HUES64 (cell line): ENCODE measurements at regions not wholly inside any gene's neighbourhood (a gene's known extent, or its start where the extent isn't known, plus 50 kb on each side); places are given as distances from the start of the nearest gene placed in this dataset.
A peak's percentile ranks its signal among the peaks of the same experiment; 100 is the strongest.
"Not testable (repeated sequence)": the region's sequence is repeated elsewhere in the genome, so short reads cannot be mapped to it uniquely, and the experiment has no call there.

Source experiments
- H3K27ac ChIP-seq: 2 replicates; pipeline ENCODE4 v1.7.0; 2013; ENCODE audit warnings: low read depth, low read length, inconsistent platforms
- H3K27me3 ChIP-seq: 2 replicates; pipeline ENCODE4 v1.6.1; 2013; ENCODE audit warnings: mild to moderate bottlenecking, low read length; ENCODE audit not compliant: insufficient read depth
- H3K36me3 ChIP-seq: 2 replicates; pipeline ENCODE4 v1.6.1; 2013; ENCODE audit warnings: mild to moderate bottlenecking, low read length; ENCODE audit not compliant: insufficient read depth
- H3K4me1 ChIP-seq: 2 replicates; pipeline ENCODE4 v1.6.1; 2013; ENCODE audit warnings: mild to moderate bottlenecking, low read length, moderate library complexity; ENCODE audit not compliant: insufficient read depth
- H3K4me3 ChIP-seq: 2 replicates; pipeline ENCODE4 v1.5.1; 2013; ENCODE audit warnings: mild to moderate bottlenecking, low read length, moderate library complexity
- H3K9ac ChIP-seq: 2 replicates; pipeline ENCODE4 v1.6.1; 2013; ENCODE audit warnings: mild to moderate bottlenecking, low read depth, low read length
- H3K9me3 ChIP-seq: 2 replicates; pipeline ENCODE4 v1.6.1; 2013; ENCODE audit warnings: low read depth, low read length; ENCODE audit not compliant: insufficient read depth
- WGBS: fragments of 150-250, 120-280 bp; methylation state at CpG from one replicate; pipeline ENCODE4 v1.1.7; 2013; ENCODE audit warnings: missing lambda C conversion rate; 5-methylcytosine and 5-hydroxymethylcytosine counted together

GRCh38 chr18:29730073-29730472 is 1312.5 kb downstream of the DSC3 start:
- H3K4me3 ChIP-seq: no peak overlapping the region
- WGBS: 91% methylated on average over 4 of the region's 4 CpGs

GRCh38 chr18:29726646-29727045 is 1315.9 kb downstream of the DSC3 start:
- no peaks in the 10 kb centered on the region for H3K27me3 ChIP-seq
- H3K27ac ChIP-seq: no peak overlapping the region
- H3K4me1 ChIP-seq: peaks cover 8% of the 10 kb centered on the region; the same call in 1 of the 2 replicates
- no peak overlapping the region for H3K9ac ChIP-seq
- H3K36me3 ChIP-seq: no peaks in the 10 kb centered on the region
- 0 out of 2 replicates have a peak, but pooled peaks cover 5% of the 10 kb centered on the region for H3K9me3 ChIP-seq
- no peak overlapping the region for H3K4me3 ChIP-seq
- WGBS: 21% methylated on average over 1 of the region's 2 CpGs

More at GRCh38 chr18:29730073-29730472, 1312.5 kb downstream of the DSC3 start:
- Histone ChIP-seq H3K9ac (no peak overlapping the region), H3K36me3 (no peaks in the 10 kb centered on the region), H3K27me3 (no peaks in the 10 kb centered on the region), H3K4me1 (peaks cover 8% of the 10 kb centered on the region; the same call in 1 of the 2 replicates), H3K9me3 (no peaks in the 10 kb centered on the region), H3K27ac (no peak overlapping the region)

GRCh38 chr18:29723486-29723885 is 1319.1 kb downstream of the DSC3 start:
- not testable (repeated sequence) for H3K9me3 ChIP-seq, H3K27me3 ChIP-seq, H3K36me3 ChIP-seq, H3K9ac ChIP-seq, H3K4me1 ChIP-seq, H3K27ac ChIP-seq, H3K4me3 ChIP-seq
- 94% methylated on average over 16 of the region's 21 CpGs for WGBS

- H3K27ac ChIP-seq, H3K27me3 ChIP-seq, H3K9me3 ChIP-seq, H3K9ac ChIP-seq, H3K4me3 ChIP-seq, H3K36me3 ChIP-seq: not testable (repeated sequence)
- 94% methylated on average over 8 of the region's 8 CpGs for WGBS
- H3K4me1 ChIP-seq: peaks cover 15% of the 10 kb centered on the region; the same call in 1 of the 2 replicates
These were observed 1326.6 kb downstream of the DSC3 start for GRCh38 chr18:29715960-29716359.

- peaks cover 15% of the 10 kb centered on the region; the same call in 1 of the 2 replicates for H3K4me1 ChIP-seq
- H3K27me3 ChIP-seq: no peaks in the 10 kb centered on the region
- H3K36me3 ChIP-seq: no peaks in the 10 kb centered on the region
- H3K27ac ChIP-seq: peak overlapping the region; percentile 79; the same call in 1 of the 2 replicates
- no peak overlapping the region for H3K4me3 ChIP-seq
- H3K9ac ChIP-seq: no peak overlapping the region
- 93% methylated on average over 5 of the region's 5 CpGs for WGBS
- no peaks in the 10 kb centered on the region for H3K9me3 ChIP-seq
These were observed 1329.8 kb downstream of the DSC3 start for GRCh38 chr18:29712785-29713184.

GRCh38 chr18:29711932-29712331 is 1330.6 kb downstream of the DSC3 start:
- Histone ChIP-seq H3K9ac (no peak overlapping the region), H3K4me1 (peaks cover 15% of the 10 kb centered on the region; the same call in 1 of the 2 replicates), H3K27ac (peak overlapping the region; percentile 79), H3K27me3 (no peaks in the 10 kb centered on the region), H3K9me3 (no peaks in the 10 kb centered on the region), H3K4me3 (no peak overlapping the region), H3K36me3 (no peaks in the 10 kb centered on the region)
- WGBS: 78% methylated on average over 8 of the region's 8 CpGs

- no peak overlapping the region for H3K4me3 ChIP-seq
- 98% methylated on average over 1 of the region's 1 CpG for WGBS
- no peaks in the 10 kb centered on the region for H3K9me3 ChIP-seq
- no peaks in the 10 kb centered on the region for H3K27me3 ChIP-seq
- no peak overlapping the region for H3K9ac ChIP-seq
- no peak overlapping the region for H3K27ac ChIP-seq
- H3K4me1 ChIP-seq: no peaks in the 10 kb centered on the region
- H3K36me3 ChIP-seq: no peaks in the 10 kb centered on the region
These were observed 1349.2 kb downstream of the DSC3 start for GRCh38 chr18:29693334-29693733.

GRCh38 chr18:29681578-29681977 is 1361.0 kb downstream of the DSC3 start:
- Histone ChIP-seq H3K9ac (no peak overlapping the region), H3K4me3 (no peak overlapping the region), H3K9me3 (0 out of 2 replicates have a peak, but pooled peaks cover 4% of the 10 kb centered on the region), H3K27ac (no peak overlapping the region), H3K27me3 (no peaks in the 10 kb centered on the region), H3K4me1 (no peaks in the 10 kb centered on the region), H3K36me3 (no peaks in the 10 kb centered on the region)
- WGBS: 94% methylated on average over 4 of the region's 4 CpGs

GRCh38 chr18:29664278-29665036 is 1378.1 kb downstream of the DSC3 start:
- Histone ChIP-seq H3K36me3 (no peaks in the 10 kb centered on the region), H3K4me1 (no peaks in the 10 kb centered on the region), H3K9ac (no peak overlapping the region), H3K4me3 (no peak overlapping the region), H3K9me3 (no peaks in the 10 kb centered on the region), H3K27ac (no peak overlapping the region), H3K27me3 (no peaks in the 10 kb centered on the region)
- no CpG with 5 or more reads among the region's 4 CpGs for WGBS

GRCh38 chr18:29661924-29662323 is 1380.6 kb downstream of the DSC3 start:
- Histone ChIP-seq H3K27ac (no peak overlapping the region), H3K9me3 (no peaks in the 10 kb centered on the region), H3K36me3 (no peaks in the 10 kb centered on the region), H3K4me1 (no peaks in the 10 kb centered on the region), H3K9ac (no peak overlapping the region), H3K27me3 (no peaks in the 10 kb centered on the region), H3K4me3 (no peak overlapping the region)
- 89% methylated on average over 1 of the region's 3 CpGs for WGBS

- H3K9ac ChIP-seq: no peak overlapping the region
- WGBS: 97% methylated on average over 1 of the region's 1 CpG
- H3K4me1 ChIP-seq: no peaks in the 10 kb centered on the region
- no peak overlapping the region for H3K4me3 ChIP-seq
- no peaks in the 10 kb centered on the region for H3K27me3 ChIP-seq
- no peaks in the 10 kb centered on the region for H3K36me3 ChIP-seq
- no peak overlapping the region for H3K27ac ChIP-seq
- H3K9me3 ChIP-seq: no peaks in the 10 kb centered on the region
These were observed 1381.8 kb downstream of the DSC3 start for GRCh38 chr18:29660777-29661176.
